ENCODE measurements at regions not wholly inside any gene's neighbourhood (a gene's known extent, or its start where the extent isn't known, plus 50 kb on each side); places are given as distances from the start of the nearest gene placed in this dataset.

GRCh38 chr16:73448970-73449369, 401.0 kb upstream of the ZFHX3 start:
- ATAC-seq (no peak), DNase-seq (no peak)
- Mint-ChIP-seq H3K9me3 (peaks cover 4 to 50% (median 27%) of the 10 kb centered on the region in 9 donors), H3K4me3 (no peak overlapping the region), H3K36me3 (peaks cover 0 to 12% (median 0%) of the 10 kb centered on the region in 3 donors), H3K27me3 (peaks cover 0 to 1% (median 0%) of the 10 kb centered on the region in 5 donors), H3K4me1 (no peaks in the 10 kb centered on the region), H3K27ac (no peak overlapping the region)
- POLR2A ChIA-PET, result no interaction called here

- Mint-ChIP-seq H3K9me3 (peaks cover 4 to 50% (median 25%) of the 10 kb centered on the region in 9 donors), H3K4me1 (no peaks in the 10 kb centered on the region), H3K4me3 (no peak overlapping the region), H3K27me3 (peaks cover 0 to 4% (median 1%) of the 10 kb centered on the region in 5 donors), H3K36me3 (peaks cover 0 to 12% (median 0%) of the 10 kb centered on the region in 3 donors), H3K27ac (no peak overlapping the region)
- DNase-seq (no peak), ATAC-seq (no peak)
- POLR2A ChIA-PET, result no interaction called here
These were observed 399.9 kb upstream of the ZFHX3 start for GRCh38 chr16:73447846-73448245.

GRCh38 chr16:73434621-73435020, 386.7 kb upstream of the ZFHX3 start:
- H3K4me1 Mint-ChIP-seq, result peaks cover 0 to 1% (median 0%) of the 10 kb centered on the region in 4 donors
- no peak for ATAC-seq
- POLR2A ChIA-PET, result no interaction called here
- H3K9me3 Mint-ChIP-seq, result no peaks in the 10 kb centered on the region
- peaks cover 0 to 8% (median 1%) of the 10 kb centered on the region in 5 donors for H3K27me3 Mint-ChIP-seq
- no peak overlapping the region for H3K27ac Mint-ChIP-seq
- no peak for DNase-seq
- no peak overlapping the region for H3K4me3 Mint-ChIP-seq
- no peaks in the 10 kb centered on the region for H3K36me3 Mint-ChIP-seq

GRCh38 chr16:73433731-73434307, 385.9 kb upstream of the ZFHX3 start:
- H3K4me3 Mint-ChIP-seq, result no peak overlapping the region
- ATAC-seq, result no peak
- no peak overlapping the region for H3K27ac Mint-ChIP-seq
- H3K9me3 Mint-ChIP-seq, result no peaks in the 10 kb centered on the region
- H3K36me3 Mint-ChIP-seq, result no peaks in the 10 kb centered on the region
- DNase-seq, result no peak
- peaks cover 0 to 8% (median 1%) of the 10 kb centered on the region in 5 donors for H3K27me3 Mint-ChIP-seq
- peaks cover 0 to 1% (median 0%) of the 10 kb centered on the region in 4 donors for H3K4me1 Mint-ChIP-seq
- POLR2A ChIA-PET, result no interaction called here

- no peak for DNase-seq
- H3K27ac Mint-ChIP-seq, result no peak overlapping the region
- POLR2A ChIA-PET, result no interaction called here
- peaks cover 0 to 1% (median 0%) of the 10 kb centered on the region in 4 donors for H3K4me1 Mint-ChIP-seq
- ATAC-seq, result no peak
- H3K9me3 Mint-ChIP-seq, result no peaks in the 10 kb centered on the region
- H3K27me3 Mint-ChIP-seq, result peaks cover 0 to 8% (median 1%) of the 10 kb centered on the region in 5 donors
- no peak overlapping the region for H3K4me3 Mint-ChIP-seq
- no peaks in the 10 kb centered on the region for H3K36me3 Mint-ChIP-seq
These were observed 385.2 kb upstream of the ZFHX3 start for GRCh38 chr16:73432850-73433730.

GRCh38 chr16:73430138-73430537, 382.2 kb upstream of the ZFHX3 start:
- Mint-ChIP-seq H3K27me3 (peaks cover 0 to 8% (median 2%) of the 10 kb centered on the region in 5 donors), H3K4me3 (no peak overlapping the region), H3K4me1 (peaks cover 0 to 1% (median 0%) of the 10 kb centered on the region in 4 donors), H3K27ac (no peak overlapping the region), H3K36me3 (no peaks in the 10 kb centered on the region), H3K9me3 (peaks cover 0 to 4% (median 0%) of the 10 kb centered on the region in 9 donors)
- DNase-seq (no peak), ATAC-seq (no peak)
- POLR2A ChIA-PET, result no interaction called here

GRCh38 chr16:73428121-73428520, 380.2 kb upstream of the ZFHX3 start:
- no peak overlapping the region for H3K27ac Mint-ChIP-seq
- POLR2A ChIA-PET, result no interaction called here
- H3K4me1 Mint-ChIP-seq, result peaks cover 0 to 3% (median 0%) of the 10 kb centered on the region in 4 donors
- no peak overlapping the region for H3K4me3 Mint-ChIP-seq
- peaks cover 0 to 3% (median 0%) of the 10 kb centered on the region in 5 donors for H3K27me3 Mint-ChIP-seq
- H3K36me3 Mint-ChIP-seq, result no peaks in the 10 kb centered on the region
- H3K9me3 Mint-ChIP-seq, result peaks cover 0 to 4% (median 0%) of the 10 kb centered on the region in 9 donors
- ATAC-seq, result no peak
- DNase-seq, result no peak

- H3K4me3 Mint-ChIP-seq, result no peak overlapping the region
- ATAC-seq (no peak), DNase-seq (no peak)
- H3K36me3 Mint-ChIP-seq, result no peaks in the 10 kb centered on the region
- H3K27ac Mint-ChIP-seq, result no peak overlapping the region
- POLR2A ChIA-PET, result no interaction called here
- H3K4me1 Mint-ChIP-seq, result peaks cover 0 to 3% (median 0%) of the 10 kb centered on the region in 4 donors
- peaks cover 0 to 8% (median 2%) of the 10 kb centered on the region in 5 donors for H3K27me3 Mint-ChIP-seq
- H3K9me3 Mint-ChIP-seq, result peaks cover 0 to 4% (median 0%) of the 10 kb centered on the region in 9 donors
These were observed 379.2 kb upstream of the ZFHX3 start for GRCh38 chr16:73427164-73427563.

- peaks cover 0 to 1% (median 0%) of the 10 kb centered on the region in 4 donors for H3K4me1 Mint-ChIP-seq
- no peaks in the 10 kb centered on the region for H3K36me3 Mint-ChIP-seq
- ATAC-seq, result no peak
- no peak overlapping the region for H3K27ac Mint-ChIP-seq
- DNase-seq, result no peak
- H3K9me3 Mint-ChIP-seq, result peaks cover 0 to 4% (median 0%) of the 10 kb centered on the region in 9 donors
- peaks cover 0 to 5% (median 2%) of the 10 kb centered on the region in 5 donors for H3K27me3 Mint-ChIP-seq
- POLR2A ChIA-PET, result no interaction called here
- H3K4me3 Mint-ChIP-seq, result no peak overlapping the region
These were observed 378.7 kb upstream of the ZFHX3 start for GRCh38 chr16:73426433-73427160.

GRCh38 chr16:73420676-73421075, 372.7 kb upstream of the ZFHX3 start:
- H3K36me3 Mint-ChIP-seq, result no peaks in the 10 kb centered on the region
- no peak overlapping the region for H3K27ac Mint-ChIP-seq
- POLR2A ChIA-PET, result no interaction called here
- no peak overlapping the region for H3K4me3 Mint-ChIP-seq
- H3K4me1 Mint-ChIP-seq, result peaks cover 0 to 1% (median 0%) of the 10 kb centered on the region in 4 donors
- peaks cover 0 to 4% (median 0%) of the 10 kb centered on the region in 9 donors for H3K9me3 Mint-ChIP-seq
- no peak for ATAC-seq
- peaks cover 0 to 8% (median 2%) of the 10 kb centered on the region in 5 donors for H3K27me3 Mint-ChIP-seq
- no peak for DNase-seq

GRCh38 chr16:73420244-73420643, 372.3 kb upstream of the ZFHX3 start:
- POLR2A ChIA-PET, result interaction anchor here (0.7 kb wide), 1 partner anchor 31 kb away, joined by 3 read pairs; no protein-coding TSS in a partner anchor
- Mint-ChIP-seq H3K4me3 (no peak overlapping the region), H3K36me3 (no peaks in the 10 kb centered on the region), H3K9me3 (peaks cover 0 to 3% (median 0%) of the 10 kb centered on the region in 9 donors), H3K27me3 (peaks cover 0 to 8% (median 2%) of the 10 kb centered on the region in 5 donors), H3K4me1 (peaks cover 0 to 1% (median 0%) of the 10 kb centered on the region in 4 donors), H3K27ac (no peak overlapping the region)
- ATAC-seq (no peak), DNase-seq (no peak)

- H3K36me3 Mint-ChIP-seq, result no peaks in the 10 kb centered on the region
- H3K27ac Mint-ChIP-seq, result no peak overlapping the region
- POLR2A ChIA-PET, result no interaction called here
- peaks cover 0 to 3% (median 0%) of the 10 kb centered on the region in 9 donors for H3K9me3 Mint-ChIP-seq
- no peak for ATAC-seq
- H3K27me3 Mint-ChIP-seq, result peaks cover 0 to 8% (median 2%) of the 10 kb centered on the region in 5 donors
- H3K4me3 Mint-ChIP-seq, result no peak overlapping the region
- H3K4me1 Mint-ChIP-seq, result peaks cover 0 to 1% (median 0%) of the 10 kb centered on the region in 4 donors
- DNase-seq, result no peak
These were observed 370.8 kb upstream of the ZFHX3 start for GRCh38 chr16:73418691-73419090.

Data from naive thymus-derived CD8-positive, alpha-beta T cell (primary cell).